Central memory CD4-positive, alpha-beta T cell (primary cell): ENCODE measurements at regions not wholly inside any gene's neighbourhood (a gene's known extent, or its start where the extent isn't known, plus 50 kb on each side); places are given as distances from the start of the nearest gene placed in this dataset.
"Not testable (repeated sequence)": the region's sequence is repeated elsewhere in the genome, so short reads cannot be mapped to it uniquely, and the experiment has no call there.

Source experiments
- DNase-seq: peaks from one replicate; pipeline ENCODE4 v3.0.0; 2022

- no peak for DNase-seq
These were observed 380.2 kb upstream of the ATP11B start for GRCh38 chr3:182413061-182413460.

DNA sequence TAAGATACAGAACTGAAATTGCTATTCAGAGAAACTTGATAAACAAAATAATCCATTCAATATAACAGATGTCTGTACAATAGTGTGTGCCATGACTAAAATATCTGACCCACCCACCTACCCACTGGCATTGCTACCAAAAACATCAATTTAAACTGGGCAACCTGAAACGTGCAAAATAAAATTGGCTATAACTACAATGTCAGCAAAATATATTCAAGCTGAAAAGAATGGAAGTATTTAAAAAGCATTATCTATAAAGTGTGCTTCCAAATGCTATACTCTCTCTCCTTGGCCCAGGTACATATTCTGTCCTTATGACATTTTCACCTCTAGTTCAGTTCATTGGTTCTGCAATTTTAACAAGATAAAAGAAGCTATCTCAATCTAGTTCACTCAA is 379.6 kb upstream of the ATP11B start:
- no peak for DNase-seq

GRCh38 chr3:182414586-182414985 is 378.7 kb upstream of the ATP11B start:
- no peak for DNase-seq

GRCh38 chr3:182420741-182421140 is 372.6 kb upstream of the ATP11B start:
- no peak for DNase-seq

- DNase-seq: no peak
These were observed 369.3 kb upstream of the ATP11B start for GRCh38 chr3:182424006-182424405.

GRCh38 chr3:182425926-182426718 is 367.2 kb upstream of the ATP11B start:
- not testable (repeated sequence) for DNase-seq

- not testable (repeated sequence) for DNase-seq
These were observed 361.3 kb upstream of the ATP11B start for GRCh38 chr3:182431972-182432371.

DNA sequence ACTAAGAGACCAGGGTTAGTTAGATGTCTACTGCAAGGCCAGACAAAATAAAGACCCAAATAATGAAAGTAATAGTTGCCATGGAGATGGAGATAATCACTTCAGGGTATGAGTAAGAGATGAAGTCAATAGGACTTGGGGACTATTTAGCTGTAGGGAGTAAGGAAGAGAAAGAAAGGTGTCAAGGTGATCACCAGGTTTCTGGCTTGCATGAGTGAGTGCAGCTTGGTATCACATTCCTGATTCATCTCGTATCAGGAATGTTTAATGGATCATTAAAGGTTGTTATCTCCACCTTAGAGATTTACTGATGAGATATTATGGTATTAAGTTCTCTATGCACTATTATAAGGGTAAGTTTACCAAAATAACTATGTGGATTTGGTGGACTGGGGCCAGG is 357.4 kb upstream of the ATP11B start:
- no peak for DNase-seq

DNA sequence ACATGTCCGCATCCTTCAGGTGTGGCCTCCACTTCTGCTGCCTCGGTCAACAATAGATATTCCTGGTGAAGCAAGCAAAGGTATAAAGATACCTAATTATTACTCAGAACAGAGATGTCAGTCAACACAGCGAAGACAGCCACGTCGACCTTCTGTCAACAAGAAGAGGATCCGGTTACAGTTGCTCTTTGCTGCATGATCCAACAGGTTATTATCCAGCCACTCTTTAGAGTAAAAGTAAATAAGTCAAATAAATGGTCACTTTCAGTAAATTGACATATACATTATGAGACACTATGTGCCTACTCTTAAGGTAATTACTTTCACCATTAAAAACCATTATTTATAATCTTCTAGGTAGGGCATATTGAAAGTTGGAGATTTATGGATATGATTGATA is 356.8 kb upstream of the ATP11B start:
- no peak for DNase-seq

DNA sequence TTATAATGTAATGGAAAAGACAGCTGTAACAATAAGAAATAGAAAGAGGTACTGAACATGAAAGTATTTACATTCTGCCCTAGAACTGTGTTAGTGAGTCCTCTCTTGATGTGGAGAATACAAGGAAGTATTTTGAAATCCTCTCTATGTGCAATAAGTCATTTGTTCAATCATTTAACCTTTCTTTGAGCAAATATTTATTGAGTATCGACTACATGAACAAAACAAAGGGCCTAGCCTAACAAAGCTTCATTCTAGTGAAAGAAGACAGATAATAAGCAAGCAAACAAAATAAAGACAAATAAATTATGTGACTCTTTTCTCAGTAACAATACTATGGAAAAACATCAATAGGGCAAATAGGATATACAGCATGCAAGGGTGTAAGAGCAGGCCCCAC is 354.9 kb upstream of the ATP11B start:
- no peak for DNase-seq

GRCh38 chr3:182440101-182440500 is 353.2 kb upstream of the ATP11B start:
- no peak for DNase-seq

DNA sequence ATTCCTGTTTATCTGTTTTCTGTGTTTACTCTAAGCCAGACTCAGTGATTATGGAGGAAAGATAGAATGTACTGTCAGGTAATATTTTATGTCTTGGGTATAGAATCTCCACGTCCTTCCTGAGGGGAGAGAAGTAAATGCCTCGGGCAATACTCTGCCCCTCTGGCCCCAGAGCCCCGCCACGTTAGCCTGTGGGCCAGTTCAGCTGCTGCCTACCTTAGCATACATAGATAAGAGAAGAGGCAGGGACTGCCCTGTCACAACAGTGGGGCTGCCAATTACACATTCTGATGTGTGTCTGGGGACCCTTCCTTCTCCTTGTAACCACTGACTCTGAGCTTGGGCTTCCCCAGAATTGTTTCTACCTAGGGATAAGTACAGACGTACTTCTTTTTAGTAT is 347.7 kb upstream of the ATP11B start:
- no peak for DNase-seq

GRCh38 chr3:182450942-182451787 is 342.1 kb upstream of the ATP11B start:
- DNase-seq: no peak

DNA sequence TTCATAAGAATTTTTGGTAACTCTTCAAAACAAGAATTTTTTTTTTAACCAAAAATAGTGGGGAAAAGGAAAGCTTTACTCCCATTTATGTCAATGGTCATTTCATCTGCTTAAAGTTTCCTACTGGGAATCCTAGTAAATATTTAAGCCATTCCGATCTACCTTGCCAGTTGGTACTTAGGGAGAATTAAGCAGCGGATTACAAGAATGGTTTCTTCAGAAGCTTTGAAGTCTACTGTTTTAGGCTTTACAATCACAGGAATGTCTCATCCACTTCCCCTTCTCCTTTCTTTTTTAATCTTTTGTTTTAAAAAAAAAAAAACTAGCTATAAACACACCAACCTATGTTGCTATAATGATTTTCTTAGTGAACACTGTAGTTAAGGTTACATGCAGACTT is 341.4 kb upstream of the ATP11B start:
- no peak for DNase-seq

- no peak for DNase-seq
These were observed 338.3 kb upstream of the ATP11B start for GRCh38 chr3:182455011-182455410.

DNA sequence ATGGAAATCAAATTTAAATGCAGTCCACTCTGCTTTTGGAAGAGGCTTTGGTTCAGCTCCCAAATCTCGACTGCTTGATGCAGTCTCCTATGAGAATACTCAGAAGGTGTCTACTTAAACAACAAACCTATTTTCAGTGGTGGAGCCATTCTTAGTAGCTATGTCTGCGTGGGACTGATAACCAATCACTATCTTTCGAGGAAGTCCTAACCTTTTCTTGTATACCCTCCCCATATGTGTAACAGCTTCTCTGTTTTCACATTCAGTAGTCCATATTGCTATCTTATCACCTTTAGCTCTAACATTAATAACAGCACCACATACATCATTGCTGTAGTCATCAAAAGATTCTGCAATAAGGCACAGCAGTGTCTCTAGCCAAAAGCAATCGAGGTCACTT is 333.0 kb upstream of the ATP11B start:
- no peak for DNase-seq

DNA sequence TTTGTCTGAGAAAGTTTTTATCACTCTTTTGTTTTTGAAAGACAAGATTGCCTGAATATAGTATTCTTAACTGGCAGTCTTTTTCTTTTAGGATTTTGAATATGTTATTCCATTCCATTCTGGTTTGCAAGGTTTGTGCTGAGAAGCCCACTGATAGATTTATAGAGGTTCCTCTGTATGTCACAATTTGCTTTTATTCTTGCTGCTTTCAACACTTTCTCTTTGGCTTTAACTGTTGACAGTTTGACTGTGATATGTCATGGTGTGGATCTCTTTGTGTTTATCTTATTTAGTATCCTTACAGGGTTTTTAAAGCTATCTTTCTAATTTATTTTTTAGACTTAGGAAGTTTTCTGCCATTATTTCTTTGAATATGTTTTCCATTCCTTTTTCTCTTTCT is 331.2 kb upstream of the ATP11B start:
- no peak for DNase-seq

DNA sequence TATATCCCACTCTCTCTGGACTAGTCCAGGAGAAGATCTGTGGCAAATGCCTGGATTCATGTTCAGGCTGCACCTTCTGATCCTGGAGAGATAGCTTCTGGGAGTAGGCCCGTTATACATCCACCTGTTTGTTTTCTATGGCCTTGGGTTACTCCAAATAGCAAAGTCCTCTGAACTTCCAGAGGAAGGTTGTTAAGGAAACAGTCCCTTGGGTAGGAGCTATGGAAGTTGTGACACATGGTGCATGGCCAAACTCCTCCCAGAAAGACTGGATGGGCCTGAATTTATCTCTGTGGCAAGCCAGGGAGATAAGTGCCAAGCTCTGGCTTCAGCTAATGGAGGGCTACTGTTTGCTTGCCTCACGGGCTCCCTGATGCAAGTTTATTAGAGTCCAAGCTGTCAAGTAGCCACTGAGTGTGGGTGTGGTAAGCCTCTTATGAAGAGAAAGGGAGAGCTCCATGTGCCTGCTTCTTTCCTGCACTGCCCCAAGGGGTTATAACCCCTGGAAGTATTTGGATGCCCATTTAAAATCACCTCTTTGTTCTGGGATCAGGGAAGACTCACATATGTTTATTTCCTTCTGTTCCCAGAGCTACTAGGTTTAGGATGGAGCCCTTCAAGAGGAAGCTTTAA is 328.7 kb upstream of the ATP11B start:
- no peak for DNase-seq

DNA sequence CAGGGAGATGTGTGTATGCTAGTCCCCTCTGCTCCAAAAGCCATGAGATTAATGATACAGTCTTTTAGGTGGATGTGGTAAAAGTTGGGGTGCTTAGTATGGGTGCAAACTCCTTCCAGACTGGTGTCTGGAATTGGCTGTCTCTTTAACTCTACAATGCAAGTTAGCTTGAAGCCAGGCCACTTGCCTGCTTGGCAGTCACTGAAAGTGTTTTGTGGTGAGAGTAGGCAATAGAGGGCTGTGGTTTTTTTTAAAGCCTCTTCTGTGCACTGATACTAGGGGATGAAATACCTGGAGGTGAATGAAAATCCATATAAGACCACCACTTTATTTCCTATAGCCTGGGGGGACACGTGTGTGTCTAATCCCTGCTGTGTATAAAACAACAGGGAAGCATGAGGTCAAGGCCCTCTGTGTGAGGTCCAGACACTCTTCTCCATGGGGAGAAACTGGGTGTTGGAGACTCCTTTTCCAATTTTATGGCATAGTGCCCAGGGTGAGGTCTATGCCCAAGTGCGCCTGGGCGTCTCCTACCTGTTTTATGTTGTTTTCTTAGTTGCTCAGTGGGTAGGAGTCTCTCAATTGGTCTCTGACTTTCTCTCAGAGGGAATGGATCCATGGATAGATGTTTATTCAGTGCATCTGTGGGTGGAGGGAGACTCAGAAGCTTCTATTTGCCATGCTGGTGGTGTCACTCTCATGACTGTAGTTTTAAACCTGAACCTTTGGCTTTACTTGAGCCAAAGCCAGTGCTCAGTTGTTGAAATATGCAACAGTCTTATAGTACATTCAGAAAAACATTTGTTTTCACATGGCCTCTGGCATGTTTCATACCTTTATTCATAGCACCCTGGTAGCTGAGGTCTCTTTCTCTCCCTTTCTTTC is 327.8 kb upstream of the ATP11B start:
- DNase-seq: no peak

GRCh38 chr3:182469086-182469485 is 324.2 kb upstream of the ATP11B start:
- no peak for DNase-seq

DNA sequence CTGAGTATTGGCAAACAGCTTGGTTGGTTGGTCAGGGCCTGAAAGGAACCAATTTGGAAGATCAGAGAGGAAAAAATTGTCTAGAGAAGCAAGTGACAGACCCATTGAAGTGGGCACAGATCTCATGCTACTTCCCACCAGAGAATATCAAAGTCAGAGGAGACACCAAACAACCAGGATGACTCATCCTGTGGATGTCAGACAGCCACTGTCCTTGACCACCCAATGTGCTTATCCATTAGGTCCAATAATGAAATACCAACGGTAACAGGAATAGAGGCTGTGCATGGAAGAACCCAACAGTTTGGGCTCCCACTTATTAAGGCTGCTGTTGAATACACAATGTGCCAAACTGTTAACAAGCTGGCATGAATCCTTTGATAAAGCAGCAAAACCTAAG is 323.1 kb upstream of the ATP11B start:
- DNase-seq: no peak

GRCh38 chr3:182473191-182473710 is 320.1 kb upstream of the ATP11B start:
- DNase-seq: no peak
